ENCODE measurements at regions not wholly inside any gene's neighbourhood (a gene's known extent, or its start where the extent isn't known, plus 50 kb on each side); places are given as distances from the start of the nearest gene placed in this dataset.

- H3K27me3 ChIP-seq (ENCODE audit: control insufficient read depth in 2 of 2, insufficient read depth in 2 of 2, low read length in 2 of 2), result no peaks in the 10 kb centered on the region
- H3K4me3 ChIP-seq (replicated peaks in 1 of 3; ENCODE audit: insufficient read depth in 1 of 3, low read depth in 1 of 3, low read length in 3 of 3), result no peak overlapping the region
- intact Hi-C loops (cut with micrococcal nuclease) (no loop called here), dilution Hi-C loops (cut with MboI; ENCODE audit: extremely low pct_ligation_motif_present, low sequenced_read_pairs) (no loop called here)
- H3K9me3 ChIP-seq (replicated peaks; ENCODE audit: control insufficient read depth, insufficient read depth, low read length), result no peaks in the 10 kb centered on the region
- H3K79me2 ChIP-seq (ENCODE audit: control insufficient read depth, insufficient read depth, low read length), result no peaks in the 10 kb centered on the region
- no peaks in the 10 kb centered on the region for H3K9me1 ChIP-seq (replicated peaks; ENCODE audit: control insufficient read depth, extremely low read depth, insufficient read depth, low read length)
- H3K36me3 ChIP-seq (ENCODE audit: control insufficient read depth in 2 of 2, extremely low read depth in 1 of 2, insufficient read depth in 2 of 2, low read length in 2 of 2), result no peaks in the 10 kb centered on the region
- DNase-seq (ENCODE audit: low read depth, low spot score), result no peak
- H4K20me1 ChIP-seq (replicated peaks; ENCODE audit: control insufficient read depth, extremely low read depth, insufficient read depth, low read length), result no peaks in the 10 kb centered on the region
- FAIRE-seq, result no peak
- TF ChIP-seq FOS (IDR thresholded peaks at IDR 0.05; ENCODE audit: borderline replicate concordance, insufficient read depth, low read length), result no peak
- no peak for TF ChIP-seq GATA2 (IDR thresholded peaks at IDR 0.05; ENCODE audit: insufficient read depth, insufficient read length, low read depth, low read length)
- TF ChIP-seq POLR2A (IDR thresholded peaks at IDR 0.05; ENCODE audit: low read depth, low read length), result no peak
- no peak for TF ChIP-seq CTCF (IDR thresholded peaks at IDR 0.05; ENCODE audit: extremely low read depth in 1 of 2, insufficient read depth in 1 of 2, low read depth in 1 of 2, low read length in 2 of 2)
- no peak for TF ChIP-seq EZH2 (IDR thresholded peaks at IDR 0.05; ENCODE audit: borderline replicate concordance, low read depth, low read length, severe bottlenecking)
- TF ChIP-seq JUN (IDR thresholded peaks at IDR 0.05; ENCODE audit: borderline replicate concordance, insufficient read depth, insufficient read length, low read depth), result no peak
- TF ChIP-seq POLR2AphosphoS5 (IDR thresholded peaks at IDR 0.05; ENCODE audit: insufficient read depth, low read depth, low read length), result no peak
- no peak for TF ChIP-seq MYC (IDR thresholded peaks at IDR 0.05; ENCODE audit: low read depth, low read length)
- no peak for TF ChIP-seq MAX (IDR thresholded peaks at IDR 0.05; ENCODE audit: insufficient read depth, insufficient read length)
- ChIA-PET CTCF (interaction anchor here (1.0 kb wide), 1 partner anchor 387 kb away, joined by 3 read pairs; no protein-coding TSS in a partner anchor), POLR2A (no interaction called here)
- BruUV-seq (replicated peaks), result no TSS peak
- H3K9ac ChIP-seq (replicated peaks; ENCODE audit: extremely low read depth, insufficient read depth, low read length), result no peak overlapping the region
- no peak overlapping the region for H3K4me2 ChIP-seq (ENCODE audit: insufficient read depth, low read length)
- H3K27ac ChIP-seq (ENCODE audit: insufficient read depth, low read depth, low read length), result no peak overlapping the region
- no peaks in the 10 kb centered on the region for H3K4me1 ChIP-seq (ENCODE audit: control insufficient read depth, extremely low read depth, insufficient read depth, low read length)
- H2AFZ ChIP-seq (ENCODE audit: low read depth, low read length), result no peak overlapping the region
Measured at GRCh38 chr6:165827190-165827518, 164.1 kb upstream of the PDE10A start.

Data from endothelial cell of umbilical vein (primary cell).